ENCODE measurements at regions not wholly inside any gene's neighbourhood (a gene's known extent, or its start where the extent isn't known, plus 50 kb on each side); places are given as distances from the start of the nearest gene placed in this dataset.

GRCh38 chr9:109555215-109555614 is 57.1 kb upstream of the PTPN3 start:
- FAIRE-seq, result no peak
- no peaks in the 10 kb centered on the region; a peak in 1 of 7 replicates for H3K27me3 ChIP-seq (replicated peaks in 1 of 4; ENCODE audit: control insufficient read depth in 3 of 4, extremely low read depth in 1 of 4, insufficient read depth in 3 of 4, low read length in 3 of 4)
- DNase-seq (ENCODE audit: low read depth in 1 of 2, low spot score in 2 of 2), result no peak
- no peak overlapping the region for H2BK120ac ChIP-seq (replicated peaks; ENCODE audit: low read depth, low read length)
- no peak overlapping the region for H2AFZ ChIP-seq (ENCODE audit: low read length)
- H3K36me3 ChIP-seq (ENCODE audit: control insufficient read depth in 2 of 4, insufficient read depth in 4 of 4, low read length in 3 of 4), result no peaks in the 10 kb centered on the region
- no peak overlapping the region; the same call in 1 of the 2 replicates for H2BK20ac ChIP-seq (ENCODE audit: low read length)
- H3K18ac ChIP-seq (ENCODE audit: extremely low read depth, low read length), result no peak overlapping the region
- no peak overlapping the region for H3K4ac ChIP-seq (replicated peaks; ENCODE audit: insufficient read length, low read depth, low read length)
- H2BK15ac ChIP-seq (ENCODE audit: low read length), result no peak overlapping the region
- H3K56ac ChIP-seq (replicated peaks; ENCODE audit: insufficient read length, low read depth, low read length), result no peak overlapping the region
- H3K79me1 ChIP-seq (ENCODE audit: low read depth, low read length), result no peaks in the 10 kb centered on the region
- 82% methylated on average over 4 of the region's 4 CpGs; no CpG with 5 or more reads in 1 of the 2 experiments for WGBS, 2 experiments (ENCODE audit: extremely low coverage in 1 of 2, insufficient coverage in 1 of 2, insufficient read length in 1 of 2, insufficient replicate concordance in 2 of 2, low coverage in 1 of 2, low lambda C conversion rate in 2 of 2, missing lambda C conversion rate in 1 of 2)
- H2BK5ac ChIP-seq (ENCODE audit: low read depth, low read length), result no peak overlapping the region
- no peak overlapping the region for H3K9ac ChIP-seq (replicated peaks in 1 of 4; ENCODE audit: extremely low read depth in 1 of 4, low read depth in 3 of 4, low read length in 3 of 4)
- H3K23ac ChIP-seq (ENCODE audit: insufficient read length), result no peak overlapping the region
- H3K14ac ChIP-seq (ENCODE audit: insufficient read length), result no peak overlapping the region
- ChIA-PET POLR2A (ENCODE audit: partially characterized antibody) (no interaction called here), CTCF (ENCODE audit: partially characterized antibody) (no interaction called here)
- H3K9me3 ChIP-seq (ENCODE audit: insufficient read depth in 2 of 2, low read depth in 1 of 2, low read length in 1 of 2), result no peaks in the 10 kb centered on the region
- H4K5ac ChIP-seq (ENCODE audit: insufficient read length, low read depth, low read length), result no peak overlapping the region
- no peak overlapping the region; a peak in 1 of 4 replicates for H3K4me2 ChIP-seq (ENCODE audit: insufficient read depth in 1 of 2, low read depth in 2 of 2, low read length in 2 of 2)
- no peak overlapping the region for H4K8ac ChIP-seq (ENCODE audit: extremely low read depth, insufficient read depth, low read length)
- H3K79me2 ChIP-seq (ENCODE audit: control insufficient read depth in 1 of 2, insufficient read depth in 2 of 2, low read length in 2 of 2), result peaks cover 0 to 3% of the 10 kb centered on the region in 2 experiments; a peak in 1 of 4 replicates
- H2AK5ac ChIP-seq (ENCODE audit: low read depth, low read length), result no peak overlapping the region
- no peaks in the 10 kb centered on the region for H4K20me1 ChIP-seq (replicated peaks in 1 of 2; ENCODE audit: control insufficient read depth in 1 of 2, insufficient read depth in 2 of 2, low read length in 2 of 2)
- H4K91ac ChIP-seq (replicated peaks; ENCODE audit: insufficient read length, low read length), result no peak overlapping the region
- H2BK12ac ChIP-seq (ENCODE audit: low read depth, low read length), result no peak overlapping the region
- H3K23me2 ChIP-seq (ENCODE audit: low read depth, low read length), result no peaks in the 10 kb centered on the region; the same call in 1 of the 2 replicates
- no peak overlapping the region for H3K4me3 ChIP-seq (ENCODE audit: extremely low read depth in 1 of 4, insufficient read depth in 2 of 4, low read depth in 3 of 4, low read length in 4 of 4)
- peaks cover 2 to 10% (median 6%) of the 10 kb centered on the region in 4 experiments; a peak in 6 of 7 replicates for H3K4me1 ChIP-seq (replicated peaks in 1 of 4; ENCODE audit: control insufficient read depth in 3 of 4, insufficient read depth in 4 of 4, low read length in 3 of 4)
- H3K27ac ChIP-seq (ENCODE audit: low read depth, low read length), result no peak overlapping the region
- TF ChIP-seq ATF3 (IDR thresholded peaks at IDR 0.05; ENCODE audit: insufficient read depth, low read depth, low read length) (no peak), POLR2AphosphoS5 (IDR thresholded peaks at IDR 0.05; ENCODE audit: low read depth, low read length) (no peak), USF2 (IDR thresholded peaks at IDR 0.05; ENCODE audit: low read length) (no peak), BCL11A (IDR thresholded peaks at IDR 0.05; ENCODE audit: low read depth in 2 of 2, low read length in 2 of 2) (no peak), CHD2 (IDR thresholded peaks at IDR 0.05; ENCODE audit: low read length) (no peak), JUN (IDR thresholded peaks at IDR 0.05; ENCODE audit: low read depth, low read length) (no peak), SUZ12 (IDR thresholded peaks at IDR 0.05; ENCODE audit: low read length) (no peak), RXRA (IDR thresholded peaks at IDR 0.05; ENCODE audit: insufficient read depth, low read depth, low read length) (no peak), BRCA1 (IDR thresholded peaks at IDR 0.05; ENCODE audit: low read depth, low read length) (no peak), ATF2 (IDR thresholded peaks at IDR 0.05; ENCODE audit: low read length) (no peak), BACH1 (IDR thresholded peaks at IDR 0.05; ENCODE audit: low read length) (no peak), NRF1 (IDR thresholded peaks at IDR 0.05; ENCODE audit: low read depth, low read length) (no peak)
